ENCODE measurements at regions not wholly inside any gene's neighbourhood (a gene's known extent, or its start where the extent isn't known, plus 50 kb on each side); places are given as distances from the start of the nearest gene placed in this dataset.

GRCh38 chr7:45359250-45359649, 201.7 kb downstream of the RAMP3 start:
- no peak for DNase-seq

DNA sequence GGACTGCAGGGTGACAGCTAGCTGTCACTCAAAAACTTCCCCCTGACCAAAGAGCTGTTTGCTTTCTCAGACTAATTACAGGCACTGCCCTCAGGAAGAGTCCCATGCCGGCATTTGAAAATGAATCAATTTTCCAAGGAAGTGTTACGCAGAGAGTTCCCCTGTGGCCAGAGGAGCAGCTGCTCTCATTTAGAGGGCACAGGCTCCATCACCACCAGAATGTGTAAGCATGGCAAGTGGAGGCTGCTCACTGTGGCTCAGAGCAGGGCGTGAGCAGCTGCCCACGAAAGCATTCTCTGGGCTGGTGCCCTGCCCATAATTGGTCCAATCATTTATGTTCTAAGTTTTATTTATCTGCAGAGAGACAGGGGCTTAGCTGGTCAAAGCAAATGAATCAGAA, 202.2 kb downstream of the RAMP3 start:
- DNase-seq = no peak

- no peak for DNase-seq
These were observed 206.1 kb downstream of the RAMP3 start for GRCh38 chr7:45363669-45364068.

DNA sequence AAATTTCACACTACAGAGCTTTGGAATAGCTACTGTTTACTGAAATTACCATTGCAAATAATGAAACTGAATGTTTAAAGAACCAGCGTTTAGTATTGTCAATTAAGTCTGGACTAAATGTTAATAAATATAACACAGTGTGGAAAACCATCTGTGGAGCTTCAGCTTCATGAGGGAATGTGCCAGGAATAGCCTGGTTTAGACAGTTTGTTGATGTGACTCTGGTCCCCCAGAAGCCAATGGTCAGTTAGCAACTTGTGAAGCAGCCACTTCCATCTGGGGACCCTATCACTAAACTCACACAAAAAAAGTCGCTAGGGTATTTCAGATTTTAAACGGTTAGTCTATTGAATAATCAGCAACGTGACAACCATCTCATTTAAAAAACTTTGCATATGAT, 207.8 kb downstream of the RAMP3 start:
- no peak for DNase-seq

GRCh38 chr7:45366475-45366874, 207.7 kb upstream of the ADCY1 start:
- no peak for DNase-seq

DNA sequence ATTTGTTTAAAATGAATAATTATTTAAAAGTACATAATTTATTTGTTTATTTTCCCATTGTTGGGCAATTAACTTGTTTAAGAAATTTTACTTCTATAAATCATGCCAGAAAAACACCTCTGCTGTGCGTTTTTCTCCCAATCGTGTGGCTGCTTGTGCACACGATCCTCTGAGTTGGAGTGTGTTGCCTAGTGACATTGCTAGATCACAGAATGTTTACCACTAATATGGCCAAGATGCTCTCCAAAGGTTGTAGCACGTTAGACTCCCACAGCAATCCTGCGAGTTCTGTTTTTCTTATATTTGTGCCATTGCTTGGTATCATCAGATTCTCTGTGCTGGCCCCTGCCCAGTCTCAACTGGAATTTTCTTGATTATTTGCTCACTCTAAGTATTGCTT, 207.1 kb upstream of the ADCY1 start:
- no peak for DNase-seq

DNA sequence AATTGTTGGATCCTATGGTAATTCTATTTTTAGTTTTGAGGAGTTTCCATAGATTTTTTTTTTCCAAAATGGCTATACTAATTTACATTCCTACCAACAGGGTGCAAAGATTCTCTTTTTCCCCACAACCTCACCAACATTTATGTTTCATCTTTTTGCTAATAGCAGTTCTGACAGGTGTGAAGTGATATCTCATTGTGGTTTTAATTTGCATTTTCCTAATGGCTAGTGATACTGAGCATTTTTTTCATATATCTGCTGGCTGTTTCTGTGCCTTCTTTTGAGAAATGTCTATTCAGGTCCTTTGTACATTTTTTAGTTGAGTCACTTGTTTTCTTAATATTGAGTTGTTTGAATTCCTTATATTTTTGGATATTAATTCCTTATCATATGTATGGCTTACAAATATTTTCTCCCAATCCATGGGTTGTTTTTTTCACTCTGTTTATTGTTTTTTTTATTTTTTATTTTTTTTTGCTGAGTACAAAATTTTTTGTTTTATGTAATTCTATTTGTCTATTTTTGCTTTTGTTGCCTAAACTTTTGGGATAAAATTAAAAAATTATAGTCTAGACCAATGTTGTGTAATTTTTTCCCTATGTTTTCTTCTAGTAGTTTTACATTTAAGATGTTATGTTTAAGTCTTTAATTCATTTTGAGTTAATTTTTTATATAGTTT, 205.9 kb upstream of the ADCY1 start:
- DNase-seq = no peak

GRCh38 chr7:45384499-45384898, 189.7 kb upstream of the ADCY1 start:
- DNase-seq = no peak

DNA sequence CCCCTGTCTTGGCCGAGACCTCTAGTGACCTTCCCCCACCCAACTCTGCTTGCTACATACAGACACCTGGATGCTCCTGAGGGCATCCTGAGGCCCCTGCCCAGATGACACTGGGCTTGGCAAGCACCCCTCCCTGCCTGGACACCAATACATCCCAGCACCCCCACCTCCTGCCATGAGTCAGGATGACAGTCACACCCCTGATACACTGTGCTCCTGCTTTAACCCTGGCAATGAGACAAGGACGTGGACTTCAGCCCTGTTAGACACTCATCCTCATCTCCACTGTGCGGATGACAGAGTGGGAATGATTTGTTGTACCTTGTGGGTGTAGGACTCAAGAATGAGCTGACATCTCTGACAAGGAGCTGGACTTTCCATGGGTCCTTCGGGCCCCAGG, 186.3 kb upstream of the ADCY1 start:
- DNase-seq = no peak

GRCh38 chr7:45389073-45389872, 184.9 kb upstream of the ADCY1 start:
- no peak for DNase-seq

DNA sequence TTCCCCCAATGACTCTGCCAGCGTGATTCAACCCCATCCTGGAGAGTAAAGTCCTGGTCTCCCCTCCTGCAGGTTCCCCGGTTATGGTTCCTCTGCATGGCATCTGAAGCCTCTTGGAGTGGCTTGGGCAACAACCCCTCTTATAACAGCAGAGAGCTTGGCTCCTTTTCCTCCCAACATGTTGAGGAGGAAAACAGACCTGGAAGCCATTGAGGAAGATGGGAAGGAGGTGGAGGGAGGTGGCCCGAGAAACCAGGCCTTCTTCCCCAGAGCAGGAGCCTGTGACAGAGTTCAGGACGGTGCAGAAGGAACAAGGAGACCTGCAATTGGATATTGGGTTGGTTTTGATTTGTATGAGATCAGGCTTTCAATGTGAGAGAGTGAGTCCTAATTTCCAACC, 184.0 kb upstream of the ADCY1 start:
- DNase-seq = no peak

DNA sequence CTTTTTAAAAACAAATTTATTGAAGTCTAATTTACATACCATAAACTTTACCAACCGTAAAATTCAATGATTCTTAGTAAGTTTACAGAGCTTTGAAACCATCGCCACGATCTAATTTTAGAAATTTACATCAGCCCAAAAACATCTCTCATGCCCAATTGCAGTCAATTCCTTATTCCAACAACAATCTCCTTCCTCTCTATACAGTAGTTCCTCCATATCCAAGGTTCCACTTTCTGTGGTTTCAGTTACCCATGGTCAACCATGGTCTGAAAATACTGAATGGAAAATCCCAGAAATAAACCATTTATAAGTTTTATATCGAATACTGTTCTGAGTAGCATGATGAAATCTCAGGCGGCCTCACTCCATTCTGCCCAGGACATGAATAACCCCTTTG, 183.4 kb upstream of the ADCY1 start:
- DNase-seq = no peak

GRCh38 chr7:45391618-45392451, 182.3 kb upstream of the ADCY1 start:
- no peak for DNase-seq

DNA sequence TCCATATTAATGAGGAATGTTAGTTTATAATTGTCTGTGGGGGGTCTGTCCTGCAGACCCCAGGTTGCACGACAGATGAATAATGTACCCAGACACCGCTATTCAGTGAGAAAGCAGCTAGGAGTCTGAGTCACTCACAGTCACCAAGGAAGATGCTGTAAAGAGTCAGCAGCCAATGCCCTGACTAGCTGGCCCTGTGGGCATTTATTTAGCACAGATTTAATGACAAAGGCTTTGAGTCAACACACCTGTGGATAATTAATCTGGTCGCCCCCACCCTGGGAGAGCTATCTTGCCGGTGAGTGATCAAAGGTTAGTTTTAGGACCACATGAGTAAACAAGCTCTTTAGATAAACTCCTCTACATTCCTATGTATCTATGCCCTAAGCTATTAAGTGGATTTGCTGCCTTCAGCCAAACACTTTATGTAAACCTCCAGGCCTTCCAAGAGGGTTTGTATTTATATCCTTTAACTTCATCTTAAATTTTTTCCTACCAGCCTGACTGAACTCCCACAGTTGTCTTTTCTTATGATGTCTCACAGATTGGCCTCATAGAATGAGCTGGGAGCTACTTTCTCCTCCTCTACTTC, 180.0 kb upstream of the ADCY1 start:
- no peak for DNase-seq

DNA sequence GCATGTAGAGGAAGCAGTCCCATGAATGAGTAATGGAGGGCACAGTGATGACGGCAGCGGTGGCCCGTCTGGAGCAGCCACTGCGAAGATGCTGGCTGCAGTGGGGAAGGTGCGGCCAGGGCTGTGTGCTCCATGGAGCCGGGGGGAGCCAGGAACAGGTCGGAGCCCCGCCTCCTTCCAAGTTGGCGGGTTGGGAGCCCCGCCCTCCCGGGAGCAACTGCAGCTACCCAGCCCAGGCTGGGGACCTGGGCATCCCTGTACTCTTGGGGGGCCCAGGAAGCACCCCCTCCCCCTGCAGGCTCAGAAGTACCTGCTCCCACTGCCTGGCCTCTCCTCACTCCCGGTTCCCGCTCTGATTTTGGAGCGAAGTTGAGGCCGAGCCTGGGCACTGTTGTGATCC, 175.1 kb upstream of the ADCY1 start:
- no peak for DNase-seq

- no peak for DNase-seq
These were observed 173.5 kb upstream of the ADCY1 start for GRCh38 chr7:45400680-45401079.

DNA sequence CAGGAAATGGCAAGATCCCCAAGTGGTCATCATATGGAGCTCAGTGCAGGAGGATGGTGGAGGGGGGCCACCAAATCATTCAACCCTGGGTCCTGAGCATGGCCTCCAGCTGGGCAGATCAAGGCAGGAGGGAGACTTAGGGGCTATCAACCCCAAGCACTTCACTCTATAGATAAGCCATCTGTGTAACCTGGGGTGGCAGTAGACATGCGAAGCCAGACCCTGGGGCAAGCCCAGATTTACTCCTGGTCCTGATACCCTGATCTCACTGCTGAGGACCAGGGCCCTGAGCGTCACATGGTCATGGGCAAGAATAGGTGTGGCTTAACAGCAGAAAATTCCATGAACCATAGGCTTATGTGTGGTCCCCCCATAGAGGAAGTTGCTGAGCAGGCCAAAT, 173.0 kb upstream of the ADCY1 start:
- DNase-seq = no peak

DNA sequence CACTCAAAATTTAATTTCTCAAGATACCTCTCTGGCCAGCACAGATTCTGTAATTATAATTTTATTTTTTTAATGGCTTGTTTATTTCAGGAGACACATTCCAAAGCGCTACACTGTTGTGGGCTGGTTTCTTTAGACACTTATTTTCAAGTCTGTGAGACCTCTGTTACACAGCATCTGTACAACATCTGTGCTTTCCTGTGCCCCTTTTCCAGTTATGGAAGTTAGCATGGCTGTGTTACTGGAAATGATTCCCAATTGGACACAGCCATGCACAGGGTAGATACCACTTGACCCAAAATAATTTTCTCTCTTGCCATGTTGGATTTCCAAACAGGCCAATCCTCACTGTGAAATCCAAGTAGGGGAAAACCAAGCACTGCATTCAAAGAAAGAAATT, 172.3 kb upstream of the ADCY1 start:
- DNase-seq = no peak

DNA sequence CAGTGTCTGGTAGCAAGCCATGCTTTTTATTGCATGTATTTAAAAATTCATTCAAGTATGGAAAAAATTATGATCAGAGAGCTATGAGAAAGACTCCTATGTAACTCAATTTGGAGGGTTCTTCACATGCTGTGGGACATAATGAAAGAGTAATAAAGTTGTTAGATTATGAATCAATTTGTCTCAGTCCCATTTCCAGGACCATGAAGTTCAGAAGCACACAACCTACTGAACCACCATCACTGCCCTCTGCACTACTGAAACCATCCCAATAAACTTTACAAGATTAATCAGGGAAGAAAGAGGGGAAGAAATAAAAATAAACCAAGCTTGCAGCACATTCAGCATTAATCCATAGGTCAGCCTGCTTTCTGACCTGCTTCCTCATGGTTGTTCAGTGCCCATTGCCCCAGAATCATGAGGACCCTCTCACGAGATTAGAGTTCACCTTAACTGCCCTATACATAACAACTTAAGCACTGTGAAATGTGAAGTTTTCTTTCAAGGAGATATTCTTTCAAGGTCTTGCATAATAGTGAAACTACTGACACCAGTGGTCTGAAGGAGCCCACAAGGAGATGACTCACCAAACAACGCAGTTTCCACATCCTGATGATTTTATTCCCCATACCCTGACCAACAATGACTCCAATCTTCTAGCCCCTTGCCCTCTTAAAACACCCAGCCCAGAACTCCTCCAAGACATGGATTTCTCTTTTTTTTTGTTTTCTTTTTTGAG, 171.5 kb upstream of the ADCY1 start:
- DNase-seq = no peak

GRCh38 chr7:45404622-45405021, 169.5 kb upstream of the ADCY1 start:
- DNase-seq = no peak

DNA sequence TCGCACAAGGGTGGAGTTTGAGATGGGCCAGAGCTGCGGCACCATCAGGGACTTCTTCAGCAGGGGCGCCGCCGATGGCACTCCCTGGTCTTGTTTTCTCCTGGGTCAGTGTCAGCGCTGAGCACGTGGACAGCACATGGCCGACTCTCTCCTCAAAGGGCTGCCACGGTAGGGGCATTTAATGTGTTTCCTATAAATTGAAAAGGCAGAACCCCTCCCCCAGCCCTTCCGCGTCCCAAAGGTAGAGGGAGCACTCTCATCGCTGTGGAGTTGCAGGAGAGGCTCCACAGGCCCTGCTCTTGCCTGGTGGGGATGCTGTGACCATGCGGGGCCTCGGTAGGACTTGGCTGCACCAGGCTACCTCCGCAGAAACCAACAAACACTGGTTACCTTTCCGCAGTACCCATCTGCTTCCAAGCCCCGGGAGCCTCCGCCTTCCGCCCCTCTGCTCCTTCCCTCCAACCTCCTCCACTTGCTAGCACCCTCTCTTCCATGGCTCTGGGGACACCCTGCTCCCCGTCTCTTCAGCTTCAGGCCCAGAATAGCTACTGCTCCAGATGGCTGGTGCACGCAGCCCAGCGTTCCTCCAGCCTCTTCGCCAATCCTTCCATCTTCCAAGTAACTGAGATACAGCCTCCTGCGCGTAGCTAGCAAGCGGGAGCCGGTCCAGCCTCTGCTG, 166.3 kb upstream of the ADCY1 start:
- no peak for DNase-seq

- DNase-seq = no peak
These were observed 165.8 kb upstream of the ADCY1 start for GRCh38 chr7:45408409-45408737.

Measured in kidney glomerular epithelial cell (primary cell).